ACC112 (cell line): ENCODE measurements at regions not wholly inside any gene's neighbourhood (a gene's known extent, or its start where the extent isn't known, plus 50 kb on each side); places are given as distances from the start of the nearest gene placed in this dataset.
"Not testable (repeated sequence)": the region's sequence is repeated elsewhere in the genome, so short reads cannot be mapped to it uniquely, and the experiment has no call there.

Source experiments
- H2AFZ ChIP-seq: fragments of 200-600 bp; sonication (generic); one replicate; pipeline ENCODE4 v1.6.0; 2017; ENCODE audit warnings: antibody characterized with exemption, low read length; ENCODE audit not compliant: unreplicated experiment
- H3K27ac ChIP-seq: fragments of 200-600 bp; sonication (generic); 2 replicates; pipeline ENCODE4 v1.5.1; 2014; ENCODE audit warnings: low read depth, mild to moderate bottlenecking, antibody characterized with exemption, low read length, moderate library complexity
- H3K27me3 ChIP-seq: fragments of 200-600 bp; sonication (generic); 2 replicates; pipeline ENCODE4 v1.6.1; 2014; ENCODE audit warnings: mild to moderate bottlenecking, antibody characterized with exemption, low read length, moderate library complexity, mixed read lengths; ENCODE audit not compliant: insufficient read depth
- H3K36me3 ChIP-seq: fragments of 200-600 bp; sonication (generic); 2 replicates; pipeline ENCODE4 v1.6.1; 2016; ENCODE audit warnings: mild to moderate bottlenecking, antibody characterized with exemption, low read length, moderate library complexity, mixed read lengths; ENCODE audit not compliant: insufficient read depth
- H3K4me1 ChIP-seq: fragments of 200-600 bp; sonication (generic); one replicate; pipeline ENCODE4 v1.6.1; 2016; ENCODE audit warnings: low read length, mixed read lengths; ENCODE audit not compliant: insufficient read depth, unreplicated experiment, control insufficient read depth
- H3K4me3 ChIP-seq: fragments of 200-600 bp; sonication (generic); 2 replicates; pipeline ENCODE4 v1.5.1; 2014; ENCODE audit warnings: mild to moderate bottlenecking, low read depth, low read length
- H3K79me2 ChIP-seq: fragments of 200-600 bp; sonication (generic); one replicate; pipeline ENCODE4 v1.6.0; 2016; ENCODE audit warnings: low read length; ENCODE audit not compliant: control insufficient read depth, unreplicated experiment, insufficient read depth

DNA sequence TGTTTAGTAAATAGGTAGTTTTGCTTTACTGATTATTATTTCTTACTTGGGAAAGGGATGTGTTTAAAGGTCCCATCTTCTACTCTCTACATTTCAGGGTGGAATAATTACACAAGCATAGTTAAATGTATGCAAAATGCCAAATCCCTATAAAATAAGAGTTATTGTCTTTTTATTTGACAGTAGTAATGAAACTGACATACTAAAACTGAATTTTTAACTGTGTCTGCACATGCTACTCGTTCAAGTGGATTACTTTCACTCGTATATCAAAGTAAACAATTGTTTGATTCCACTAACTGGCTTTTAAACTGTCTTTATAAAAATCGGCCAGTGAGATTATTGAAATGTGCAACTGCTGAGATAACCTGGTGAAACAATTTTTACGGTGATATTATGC is 602.9 kb upstream of the ADGRB3 start:
- Histone ChIP-seq H3K27me3 (no peaks in the 10 kb centered on the region), H3K27ac (no peak overlapping the region), H3K4me1 (no peaks in the 10 kb centered on the region), H3K36me3 (no peaks in the 10 kb centered on the region), H3K4me3 (no peak overlapping the region), H3K79me2 (no peaks in the 10 kb centered on the region), H2AFZ (peak overlapping the region; percentile 21)

DNA sequence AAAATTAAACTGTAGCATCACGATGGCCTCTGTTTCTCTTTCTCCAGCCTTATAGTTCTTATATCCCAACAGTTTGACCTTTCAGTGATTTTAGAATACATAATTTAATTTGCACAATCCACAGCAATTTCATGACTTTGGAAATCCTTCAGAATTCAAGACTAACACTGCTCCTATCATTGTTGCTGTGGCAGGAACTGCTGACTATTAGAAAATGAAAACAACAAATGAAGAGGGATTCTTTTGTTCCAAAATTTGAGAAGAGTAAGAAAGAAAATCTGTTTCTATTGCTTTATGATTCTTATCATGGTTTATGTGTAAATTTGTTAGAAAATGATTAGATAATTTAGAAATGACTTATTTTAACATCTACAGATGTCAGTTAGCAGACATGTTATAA is 604.0 kb upstream of the ADGRB3 start:
- H3K4me1 ChIP-seq, result no peaks in the 10 kb centered on the region
- H3K27me3 ChIP-seq, result no peaks in the 10 kb centered on the region
- no peaks in the 10 kb centered on the region for H3K36me3 ChIP-seq
- H3K79me2 ChIP-seq, result no peaks in the 10 kb centered on the region
- H3K27ac ChIP-seq, result no peak overlapping the region
- H2AFZ ChIP-seq, result no peak overlapping the region
- no peak overlapping the region for H3K4me3 ChIP-seq

DNA sequence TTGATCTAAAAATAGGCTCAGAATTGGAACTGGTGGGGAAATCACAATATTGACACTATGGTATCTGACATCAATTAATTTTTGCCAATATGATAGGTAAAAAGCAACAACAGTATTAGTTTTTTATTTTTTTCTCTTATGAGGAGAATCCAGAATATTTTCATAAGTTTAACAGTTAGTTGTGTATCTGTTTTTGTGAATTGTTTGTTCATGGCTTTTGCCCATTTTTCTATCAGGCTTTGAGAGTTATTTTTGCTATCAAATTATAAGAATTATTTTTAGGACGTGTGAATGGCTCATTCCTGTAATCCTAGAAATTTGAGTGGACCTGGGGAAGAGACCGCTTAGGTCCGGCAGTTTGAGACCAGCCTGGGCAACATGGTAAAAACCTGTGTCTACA is 608.6 kb upstream of the ADGRB3 start:
- H3K36me3 ChIP-seq, result no peaks in the 10 kb centered on the region
- H2AFZ ChIP-seq, result no peak overlapping the region
- H3K4me1 ChIP-seq, result no peaks in the 10 kb centered on the region
- no peak overlapping the region for H3K4me3 ChIP-seq
- H3K79me2 ChIP-seq, result no peaks in the 10 kb centered on the region
- no peaks in the 10 kb centered on the region for H3K27me3 ChIP-seq
- H3K27ac ChIP-seq, result no peak overlapping the region

DNA sequence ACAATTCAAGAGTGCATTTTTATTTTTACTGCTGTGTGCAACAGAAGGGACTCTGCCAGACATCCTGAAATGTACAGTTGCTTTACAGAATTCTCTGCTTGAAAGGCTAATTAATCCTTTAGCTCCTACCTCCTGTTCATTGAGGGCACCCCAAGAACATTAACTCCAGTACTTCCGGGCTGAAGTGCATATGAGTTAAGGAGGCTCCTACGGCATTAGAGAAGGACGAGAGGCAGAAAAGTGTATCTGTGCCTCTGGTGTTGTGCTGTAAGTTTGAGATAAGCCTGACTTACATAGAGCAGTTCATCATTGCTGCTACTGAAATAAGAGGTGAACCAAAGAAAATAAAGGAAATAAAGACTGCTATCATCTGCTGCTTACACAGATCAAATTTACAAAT is 609.3 kb upstream of the ADGRB3 start:
- Histone ChIP-seq H3K4me3 (no peak overlapping the region), H3K36me3 (no peaks in the 10 kb centered on the region), H3K27ac (no peak overlapping the region), H3K4me1 (no peaks in the 10 kb centered on the region), H3K79me2 (no peaks in the 10 kb centered on the region), H2AFZ (no peak overlapping the region), H3K27me3 (no peaks in the 10 kb centered on the region)

DNA sequence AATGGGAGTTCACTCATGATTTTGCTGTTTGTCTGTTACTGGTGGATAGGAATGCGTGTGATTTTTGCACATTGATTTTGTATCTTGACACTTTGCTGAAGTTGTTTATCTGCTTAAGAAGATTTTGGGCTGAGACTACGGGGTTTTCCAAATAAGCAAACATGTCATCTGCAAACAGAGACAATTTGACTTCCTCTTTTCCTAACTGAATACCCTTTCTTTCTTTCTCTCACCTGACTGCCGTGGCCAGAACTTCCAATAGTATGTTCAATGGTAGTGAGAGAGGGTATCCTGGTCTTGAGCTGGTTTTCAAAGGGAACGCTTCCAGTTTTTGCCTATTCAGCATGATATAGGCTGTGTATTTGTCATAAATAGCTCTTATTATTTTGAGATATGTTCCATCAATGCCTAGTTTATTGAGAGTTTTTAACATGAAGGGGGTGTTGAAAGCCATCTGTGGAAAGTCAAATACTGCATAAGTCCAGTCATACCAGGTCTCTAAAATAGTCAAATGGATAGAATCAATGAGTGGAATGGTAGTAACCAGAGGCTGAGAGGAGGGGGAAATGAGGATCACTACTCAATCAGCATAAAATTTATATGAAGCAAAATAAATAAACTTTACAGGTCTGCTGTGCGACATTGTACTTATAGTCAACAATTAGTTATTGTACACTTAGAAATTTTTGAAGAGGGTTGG is 610.4 kb upstream of the ADGRB3 start:
- H3K27me3 ChIP-seq, result no peaks in the 10 kb centered on the region
- no peak overlapping the region for H2AFZ ChIP-seq
- no peaks in the 10 kb centered on the region for H3K4me1 ChIP-seq
- no peaks in the 10 kb centered on the region for H3K36me3 ChIP-seq
- no peak overlapping the region for H3K4me3 ChIP-seq
- H3K27ac ChIP-seq, result no peak overlapping the region
- H3K79me2 ChIP-seq, result no peaks in the 10 kb centered on the region

DNA sequence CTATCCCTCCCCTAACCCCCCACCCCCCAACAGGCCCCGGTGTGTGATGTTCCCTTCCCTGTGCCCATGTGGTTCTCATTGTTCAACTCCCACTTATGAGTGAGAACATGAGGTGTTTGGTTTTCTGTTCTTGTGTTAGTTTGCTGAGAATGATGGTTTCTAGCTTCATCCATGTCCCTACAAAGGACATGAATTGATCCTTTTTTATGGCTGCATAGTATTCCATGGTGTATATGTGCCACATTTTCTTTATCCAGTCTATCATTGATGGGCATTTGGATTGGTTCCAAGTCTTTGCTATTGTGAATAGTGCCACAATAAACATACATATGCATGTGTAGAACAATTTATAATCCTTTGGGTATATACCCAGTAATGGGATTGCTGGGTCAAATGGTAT is 612.1 kb upstream of the ADGRB3 start:
- H3K79me2 ChIP-seq, H3K4me1 ChIP-seq, H3K27ac ChIP-seq, H3K36me3 ChIP-seq, H3K4me3 ChIP-seq, H2AFZ ChIP-seq, H3K27me3 ChIP-seq: not testable (repeated sequence)

DNA sequence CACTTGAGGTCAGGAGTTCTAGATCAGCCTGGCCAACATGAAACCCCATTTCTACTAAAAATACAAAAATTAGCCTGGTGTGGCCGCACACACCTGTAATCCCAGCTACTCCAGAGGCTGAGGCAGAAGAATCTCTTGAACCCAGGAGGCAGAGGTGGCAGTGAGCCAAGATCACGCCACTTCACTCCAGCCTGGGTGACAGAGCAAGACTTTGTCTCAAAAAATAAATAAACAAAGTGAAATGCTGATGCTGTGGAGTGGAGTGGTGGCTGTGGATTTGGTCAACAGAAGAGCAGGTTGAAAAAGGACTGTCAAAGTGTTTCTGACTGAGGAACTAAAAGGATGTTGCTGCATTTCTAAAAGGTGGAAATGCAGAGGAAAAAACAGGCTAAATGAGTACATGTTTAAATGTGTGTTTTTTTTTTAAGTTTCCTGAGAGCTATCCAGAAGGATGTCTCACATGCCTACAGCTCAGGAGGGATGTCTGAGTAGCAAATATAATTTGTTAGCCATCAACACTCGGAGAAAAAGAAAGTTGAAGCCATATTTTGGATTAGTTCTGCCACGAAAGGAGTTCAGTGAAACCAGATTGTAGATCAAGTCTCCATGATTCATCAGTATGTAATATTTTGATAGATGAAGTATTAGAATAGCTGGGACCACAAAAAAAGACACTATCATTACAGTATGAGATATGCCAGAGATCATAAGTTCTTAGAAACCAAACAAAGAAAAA is 621.1 kb upstream of the ADGRB3 start:
- no peak overlapping the region for H2AFZ ChIP-seq
- H3K4me3 ChIP-seq, result no peak overlapping the region
- no peaks in the 10 kb centered on the region for H3K36me3 ChIP-seq
- H3K27ac ChIP-seq, result no peak overlapping the region
- H3K4me1 ChIP-seq, result no peaks in the 10 kb centered on the region
- no peaks in the 10 kb centered on the region for H3K27me3 ChIP-seq
- H3K79me2 ChIP-seq, result no peaks in the 10 kb centered on the region

DNA sequence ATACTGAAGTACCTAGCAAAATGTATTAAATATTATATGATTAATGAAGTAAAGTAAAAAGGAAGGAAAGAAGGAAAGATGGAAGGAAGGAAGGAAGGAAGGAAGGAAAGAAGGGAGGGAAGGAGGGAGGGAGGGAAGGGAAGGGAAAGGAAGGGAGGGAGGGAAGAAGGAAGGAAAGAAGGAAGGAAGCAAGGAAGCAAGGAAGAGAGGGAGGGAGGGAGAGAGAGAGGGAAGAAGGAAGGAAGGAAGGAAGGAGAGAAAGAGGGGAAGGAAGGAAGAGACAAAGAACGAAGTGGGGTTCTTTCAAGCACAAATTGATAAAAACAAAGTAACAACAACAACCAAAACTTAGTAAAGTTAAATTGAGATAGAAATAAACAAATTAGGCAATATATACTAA is 622.3 kb upstream of the ADGRB3 start:
- Histone ChIP-seq H3K4me3 (no peak overlapping the region), H3K36me3 (no peaks in the 10 kb centered on the region), H3K79me2 (no peaks in the 10 kb centered on the region)

DNA sequence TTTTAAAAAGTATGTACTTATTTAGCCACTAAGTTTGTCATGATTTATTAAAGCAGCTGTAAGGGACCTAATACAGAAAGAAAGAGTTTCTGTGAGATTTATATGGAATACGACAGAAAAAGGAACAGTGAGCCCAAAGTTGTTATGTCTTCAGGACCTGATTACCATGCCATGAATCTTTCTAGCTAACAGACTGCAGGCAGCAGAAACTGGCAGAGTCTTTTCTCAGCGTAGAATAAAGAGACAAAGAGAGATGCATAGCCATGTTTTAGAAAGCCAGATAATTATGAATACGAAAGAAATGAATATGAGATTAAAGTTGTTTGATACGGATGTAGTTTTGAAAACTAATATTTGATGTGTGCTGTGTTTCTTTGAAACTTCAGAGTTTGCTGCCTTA is 624.1 kb upstream of the ADGRB3 start:
- Histone ChIP-seq H3K4me3 (no peak overlapping the region), H3K27me3 (no peaks in the 10 kb centered on the region), H3K79me2 (no peaks in the 10 kb centered on the region), H3K36me3 (no peaks in the 10 kb centered on the region), H2AFZ (no peak overlapping the region), H3K27ac (no peak overlapping the region), H3K4me1 (no peaks in the 10 kb centered on the region)

More for the DNA sequence above, 622.3 kb upstream of the ADGRB3 start:
- Histone ChIP-seq H3K4me1 (no peaks in the 10 kb centered on the region), H3K27me3 (no peaks in the 10 kb centered on the region), H2AFZ (no peak overlapping the region), H3K27ac (no peak overlapping the region)

DNA sequence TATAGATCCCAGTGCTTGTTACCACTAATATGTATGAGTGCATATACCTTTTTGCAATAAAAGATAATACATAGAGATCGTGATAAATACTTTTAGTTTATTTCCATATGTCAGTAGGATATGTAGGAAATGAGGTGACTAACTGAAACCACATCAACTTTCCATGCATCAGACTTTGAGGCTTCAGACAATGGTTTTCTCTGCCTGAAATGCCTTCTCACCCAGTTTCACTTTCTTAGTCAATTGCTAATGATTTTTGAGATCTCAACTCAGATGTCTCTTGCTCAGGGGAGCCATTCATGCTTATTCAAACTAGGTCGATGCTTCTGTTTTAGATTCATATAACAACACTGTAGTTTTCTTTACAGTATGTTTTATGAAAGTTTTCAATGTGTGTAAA is 626.6 kb upstream of the ADGRB3 start:
- H2AFZ ChIP-seq, result peak overlapping the region; percentile 50

DNA sequence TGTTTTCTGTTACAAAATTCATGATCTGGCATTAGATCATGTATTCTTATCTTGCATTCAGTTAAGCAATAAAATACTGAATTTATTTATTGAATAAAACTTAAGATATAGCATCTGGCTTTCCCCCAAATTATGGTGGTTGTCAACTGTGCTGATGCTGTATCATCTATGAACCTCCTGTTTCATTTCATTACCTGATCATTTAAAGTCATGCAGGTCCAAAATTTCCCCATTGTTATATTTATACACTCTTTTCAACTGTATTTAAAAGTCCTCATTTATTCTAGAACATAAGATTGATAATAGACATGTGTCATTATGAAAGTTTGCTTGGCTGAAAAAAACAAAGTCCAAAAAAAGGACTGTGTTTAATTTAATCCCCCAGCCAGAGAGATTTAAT is 627.4 kb upstream of the ADGRB3 start:
- Histone ChIP-seq H3K79me2 (no peaks in the 10 kb centered on the region), H3K4me3 (no peak overlapping the region), H3K27me3 (no peaks in the 10 kb centered on the region), H2AFZ (no peak overlapping the region), H3K27ac (no peak overlapping the region), H3K4me1 (no peaks in the 10 kb centered on the region), H3K36me3 (no peaks in the 10 kb centered on the region)

More for the DNA sequence above, 626.6 kb upstream of the ADGRB3 start:
- H3K4me1 ChIP-seq, result no peaks in the 10 kb centered on the region
- no peak overlapping the region for H3K27ac ChIP-seq
- no peaks in the 10 kb centered on the region for H3K36me3 ChIP-seq
- H3K27me3 ChIP-seq, result no peaks in the 10 kb centered on the region
- no peaks in the 10 kb centered on the region for H3K79me2 ChIP-seq
- H3K4me3 ChIP-seq, result peak overlapping the region; percentile 39; the same call in 1 of the 2 replicates
